HG02678 (cell line): ENCODE measurements at regions not wholly inside any gene's neighbourhood (a gene's known extent, or its start where the extent isn't known, plus 50 kb on each side); places are given as distances from the start of the nearest gene placed in this dataset.

Experiments used
- ATAC-seq: cut with Tn5 transposase; IDR thresholded peaks from one replicate; pipeline ENCODE4 v1.9.1; 2021; ENCODE audit warnings: mild to moderate bottlenecking, moderate library complexity; ENCODE audit not compliant: unreplicated experiment

DNA sequence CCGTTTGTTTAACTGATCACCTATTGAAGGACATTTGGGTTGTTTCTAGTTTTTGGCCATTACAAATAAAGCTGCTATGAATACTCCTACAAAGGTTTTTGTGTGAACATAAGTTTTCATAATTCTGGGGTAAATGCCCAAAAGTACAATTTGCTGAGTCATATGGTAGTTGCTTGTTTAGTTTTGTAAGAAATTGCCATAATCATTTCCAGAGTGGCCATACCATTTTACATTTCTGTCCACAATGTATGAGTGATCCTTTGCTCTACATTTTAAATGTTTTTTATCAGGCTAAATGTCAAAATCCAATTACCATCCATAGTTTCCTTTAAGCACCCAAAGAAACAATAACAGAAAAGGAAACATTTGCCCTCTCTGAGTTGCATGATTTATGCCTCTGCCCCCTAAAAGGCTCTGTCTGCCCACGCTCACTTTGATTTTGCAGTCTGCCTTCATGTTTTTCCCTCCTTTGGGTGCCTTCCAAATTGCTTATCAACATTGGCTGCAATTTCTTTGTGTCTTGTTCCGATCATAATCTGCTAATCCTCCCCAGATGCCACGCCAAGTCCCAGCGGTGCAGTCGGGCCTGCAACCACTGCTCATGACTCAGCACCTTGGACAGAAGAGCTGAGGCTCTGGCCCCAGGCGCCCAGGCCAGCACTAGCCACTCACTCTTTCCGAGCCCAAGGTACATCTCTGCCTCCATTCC, 339.2 kb downstream of the PIK3R1 start:
- no peak for ATAC-seq

- no peak for ATAC-seq
These were observed 340.5 kb downstream of the PIK3R1 start for GRCh38 chr5:68555907-68556681.

DNA sequence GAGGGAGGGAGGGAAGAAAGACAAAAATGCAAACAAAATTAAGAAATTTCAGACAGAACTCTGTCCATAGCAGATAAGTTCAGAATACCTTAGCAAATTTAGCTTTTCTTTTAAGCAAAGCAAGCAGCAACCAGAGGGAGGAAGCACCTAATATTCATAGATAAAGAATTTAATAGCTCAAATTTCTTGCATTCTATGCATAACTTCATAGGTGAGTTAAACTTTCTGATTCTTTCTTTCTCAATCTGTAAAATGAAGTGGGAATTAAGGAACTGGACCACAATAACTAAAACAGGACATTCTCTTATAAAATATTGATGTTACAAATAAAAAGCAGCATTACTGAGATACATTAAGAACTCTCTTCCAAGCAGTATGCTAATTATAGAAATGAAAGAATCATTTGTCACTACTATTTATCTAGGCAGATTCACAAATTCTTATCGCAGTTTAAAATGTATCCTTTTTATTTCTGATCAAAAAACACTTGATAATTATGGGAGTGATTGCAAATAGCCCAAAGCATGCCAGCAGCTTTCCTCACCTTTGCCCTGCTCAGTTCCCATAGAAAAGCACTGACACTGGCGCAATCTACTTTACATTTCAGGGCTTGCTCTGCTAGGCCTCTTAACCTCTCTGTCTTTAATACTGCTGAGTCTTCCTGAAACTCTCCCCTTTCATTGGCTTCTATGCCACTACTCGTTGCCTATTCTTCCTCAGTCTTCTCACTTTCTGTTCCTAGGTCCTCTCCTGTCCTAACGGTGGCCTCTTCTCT, 341.8 kb downstream of the PIK3R1 start:
- no peak for ATAC-seq

- ATAC-seq: no peak
These were observed 346.8 kb downstream of the PIK3R1 start for GRCh38 chr5:68562308-68562707.

GRCh38 chr5:68565427-68565826, 349.9 kb downstream of the PIK3R1 start:
- peak; percentile 86 for ATAC-seq

DNA sequence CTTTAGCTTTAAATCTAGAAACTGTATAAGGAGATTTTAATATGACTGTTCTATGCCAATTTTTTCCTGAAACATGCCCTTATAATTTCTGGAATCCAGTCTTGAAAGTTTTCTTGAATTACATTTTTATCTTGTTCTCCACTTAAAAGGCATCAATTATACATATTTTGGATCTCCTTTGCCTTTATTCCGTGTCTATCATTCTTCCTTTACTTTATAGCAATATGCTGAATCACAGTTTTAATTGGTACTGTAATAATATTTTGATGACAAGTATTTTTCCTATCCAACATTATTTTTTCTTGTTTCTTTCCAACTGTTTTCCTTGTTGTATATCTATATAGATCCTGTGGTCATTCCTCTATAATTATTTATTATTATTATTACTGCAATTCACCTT, 361.2 kb downstream of the PIK3R1 start:
- no peak for ATAC-seq

- no peak for ATAC-seq
These were observed 366.7 kb downstream of the PIK3R1 start for GRCh38 chr5:68582284-68582683.

DNA sequence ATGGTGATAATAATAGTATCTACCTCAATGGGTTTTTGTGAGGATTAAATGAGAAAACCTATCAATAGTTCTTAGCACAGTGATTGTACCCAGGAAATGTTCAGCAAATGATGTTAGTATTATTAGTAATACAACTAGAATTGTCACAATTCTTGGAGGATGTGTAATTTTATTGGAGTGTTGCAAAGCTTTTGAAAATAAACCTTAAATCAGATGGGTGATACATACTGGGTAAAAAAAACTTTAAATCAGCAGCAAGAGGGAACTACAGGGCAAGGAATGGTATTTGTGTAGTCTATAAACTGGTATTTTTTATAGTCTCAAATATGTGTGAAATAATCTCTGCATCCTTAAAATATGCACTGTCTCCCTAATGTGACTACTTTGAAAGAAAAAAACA, 371.6 kb downstream of the PIK3R1 start:
- ATAC-seq: no peak

DNA sequence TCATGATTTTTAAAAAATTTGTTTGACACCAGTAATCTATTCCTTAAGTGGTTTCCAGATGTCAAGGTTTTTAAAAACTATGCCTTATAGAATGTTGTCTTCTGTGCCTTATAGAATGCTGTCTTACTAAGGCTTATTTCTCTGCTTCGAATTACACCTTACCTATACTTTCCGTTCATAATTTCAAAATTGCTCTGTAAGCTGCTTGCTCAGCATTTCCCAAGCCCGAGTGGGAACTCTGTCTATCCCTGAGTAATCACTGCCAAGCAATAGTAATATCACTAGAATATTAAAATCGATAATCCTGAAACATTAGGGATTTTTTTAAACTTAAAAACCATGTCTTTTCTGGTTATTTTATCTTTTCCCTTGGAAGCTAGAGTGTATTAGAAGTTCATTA, 376.3 kb downstream of the PIK3R1 start:
- no peak for ATAC-seq

DNA sequence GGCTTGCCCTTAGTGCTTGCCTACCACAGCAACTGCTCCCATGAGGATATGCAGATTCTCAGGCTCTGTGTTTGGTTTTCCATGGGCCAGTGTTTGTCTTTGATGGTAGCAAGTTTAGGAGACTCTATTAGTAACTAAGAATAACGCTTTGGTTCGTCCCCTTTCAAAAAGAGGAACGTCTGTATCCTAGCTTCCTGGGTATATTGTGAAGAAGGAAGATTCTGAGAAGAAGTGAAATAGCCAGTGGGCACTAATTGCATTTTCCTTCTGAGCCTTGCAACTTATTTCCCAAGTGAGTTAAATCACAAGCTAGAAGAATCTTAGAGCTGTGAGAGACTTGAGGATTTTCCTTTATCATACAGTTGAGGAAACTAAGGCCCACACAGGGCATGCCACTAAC, 376.8 kb downstream of the PIK3R1 start:
- ATAC-seq: no peak

DNA sequence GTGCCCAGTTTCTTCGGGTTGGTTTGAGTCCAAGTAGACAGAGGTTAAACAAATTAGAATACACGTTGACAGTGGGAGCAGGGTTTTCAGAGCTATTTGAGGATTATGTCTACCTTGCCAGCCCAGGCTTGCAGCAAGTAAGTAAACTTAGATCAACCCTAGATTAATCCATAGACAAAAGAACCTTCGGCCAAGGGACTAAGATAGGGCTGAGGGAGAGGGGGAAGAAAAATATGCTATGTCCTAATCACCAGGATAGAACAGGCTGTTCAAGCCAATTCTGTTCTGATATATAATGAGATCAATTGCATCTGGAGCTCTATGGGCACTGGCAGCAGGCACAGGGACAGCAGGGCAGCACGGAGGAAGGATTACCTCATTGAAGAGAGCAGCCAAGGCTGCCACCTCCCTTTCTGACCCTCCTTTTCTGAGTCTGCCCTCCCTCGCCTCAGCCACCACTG, 377.7 kb downstream of the PIK3R1 start:
- ATAC-seq: no peak

- no peak for ATAC-seq
These were observed 397.4 kb downstream of the PIK3R1 start for GRCh38 chr5:68612972-68613371.

- ATAC-seq: no peak
These were observed 402.9 kb downstream of the PIK3R1 start for GRCh38 chr5:68618501-68618900.

DNA sequence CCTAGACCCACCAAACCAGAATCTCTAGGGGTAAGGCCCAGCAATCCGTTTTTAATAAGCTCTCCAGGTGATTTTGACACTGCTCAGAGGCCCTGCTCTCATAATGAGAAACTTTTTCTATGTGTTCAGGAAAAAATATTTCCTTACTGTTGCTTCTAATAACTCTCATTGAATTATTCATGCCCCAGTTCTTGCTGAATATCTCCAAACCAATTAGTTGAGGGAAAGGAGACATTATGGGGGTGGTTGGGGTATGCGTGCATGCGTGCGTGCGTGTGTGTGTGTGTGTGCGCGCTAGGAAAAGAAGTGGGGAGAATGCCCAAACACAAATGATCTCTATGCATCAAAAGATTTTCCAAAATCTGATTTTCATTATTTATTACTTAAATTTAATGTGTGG, 411.4 kb downstream of the PIK3R1 start:
- ATAC-seq: no peak

GRCh38 chr5:68628082-68628814, 412.7 kb downstream of the PIK3R1 start:
- no peak for ATAC-seq

GRCh38 chr5:68630354-68630753, 414.8 kb downstream of the PIK3R1 start:
- ATAC-seq: no peak

DNA sequence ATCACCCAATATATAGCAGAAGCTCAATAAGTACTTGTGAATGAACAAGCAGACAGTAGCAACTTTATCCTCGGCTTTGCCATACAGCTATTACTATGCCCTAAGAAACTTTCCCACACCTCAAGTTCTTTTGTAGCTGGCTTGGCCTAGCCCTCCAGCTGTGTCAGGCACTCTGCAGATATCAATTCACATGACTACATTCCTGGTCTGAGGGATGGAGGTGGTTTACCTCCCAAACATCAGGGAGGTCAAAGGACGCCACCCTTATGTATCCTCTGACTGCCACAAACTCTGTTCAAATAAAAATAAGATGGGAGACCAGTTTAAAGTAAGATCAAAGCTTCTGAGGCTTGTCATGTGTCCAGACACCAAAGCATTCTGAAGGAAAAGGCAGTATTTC, 416.3 kb downstream of the PIK3R1 start:
- ATAC-seq: no peak

DNA sequence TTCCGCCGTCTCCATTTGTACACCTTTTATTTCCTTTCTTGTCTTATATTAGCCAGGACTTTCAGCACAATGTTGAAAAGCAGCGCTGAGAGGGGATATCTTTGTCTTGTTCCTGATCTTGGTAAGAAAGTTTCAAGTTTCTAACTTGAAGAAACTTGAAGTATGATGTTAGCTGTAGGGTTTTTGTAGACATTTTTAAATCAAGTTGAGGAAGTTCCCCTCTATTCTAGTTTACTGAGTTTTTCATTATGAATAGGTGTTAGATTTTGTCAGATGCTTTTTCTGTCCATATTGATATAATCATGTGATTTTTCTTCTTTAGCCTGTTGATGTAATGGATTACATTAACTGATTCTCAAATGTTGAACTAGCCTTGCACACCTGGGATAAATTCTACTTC, 425.7 kb downstream of the PIK3R1 start:
- ATAC-seq: no peak

DNA sequence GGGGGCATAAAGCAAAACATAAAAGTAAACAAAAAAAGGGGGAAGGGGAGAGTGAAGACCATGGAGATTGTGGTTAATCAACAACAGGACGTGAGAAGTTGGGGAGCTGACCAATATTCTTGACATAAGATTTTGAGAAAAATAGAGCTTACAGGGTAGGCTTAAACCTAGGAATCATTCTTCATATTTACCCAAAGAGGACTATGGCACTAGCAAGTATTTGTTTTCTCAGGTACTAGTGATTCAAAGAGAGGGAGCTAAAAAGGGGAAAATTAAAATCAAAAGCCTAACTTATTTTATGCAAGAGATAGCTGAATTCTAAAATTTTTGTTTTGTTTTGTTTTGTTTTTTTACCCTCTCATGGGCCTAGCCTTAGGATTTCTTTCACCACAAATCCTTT, 427.5 kb downstream of the PIK3R1 start:
- ATAC-seq: no peak

GRCh38 chr5:68644971-68645370, 429.4 kb downstream of the PIK3R1 start:
- peak; percentile 99 for ATAC-seq

DNA sequence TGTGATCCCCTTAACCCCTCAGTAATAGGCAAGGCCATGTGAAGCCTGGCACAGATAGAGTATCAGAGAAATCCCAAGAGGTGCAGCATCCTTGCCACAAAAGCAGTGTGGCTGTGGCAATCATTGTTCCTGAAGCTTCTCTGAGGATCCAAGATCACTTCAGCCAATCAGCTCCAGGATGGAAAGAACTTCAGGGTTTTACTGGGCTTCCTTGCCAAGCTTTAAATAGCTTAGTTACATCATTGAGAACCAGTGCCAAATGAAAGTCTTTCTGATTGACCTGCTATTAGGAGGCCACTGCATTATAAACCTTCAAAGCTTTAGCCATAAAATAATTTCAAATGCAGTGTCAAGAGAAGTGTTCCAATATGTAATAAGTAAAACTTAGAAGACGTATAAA, 430.6 kb downstream of the PIK3R1 start:
- no peak for ATAC-seq
